Endothelial cell (in vitro differentiated cells): ENCODE measurements at regions not wholly inside any gene's neighbourhood (a gene's known extent, or its start where the extent isn't known, plus 50 kb on each side); places are given as distances from the start of the nearest gene placed in this dataset.

ENCODE experiments used
- DNase-seq: peaks from one replicate; pipeline ENCODE4 v3.0.0; 2021; ENCODE audit warnings: low spot score
- H3K27ac Mint-ChIP-seq: one replicate; pipeline ENCODE4 v1.8.0; 2021; ENCODE audit warnings: mixed read lengths, inconsistent platforms; ENCODE audit not compliant: unreplicated experiment
- H3K27me3 Mint-ChIP-seq: one replicate; pipeline ENCODE4 v1.8.0; 2021; ENCODE audit warnings: mild to moderate bottlenecking, moderate library complexity, mixed read lengths, inconsistent platforms; ENCODE audit not compliant: unreplicated experiment
- H3K36me3 Mint-ChIP-seq: one replicate; pipeline ENCODE4 v1.8.0; 2021; ENCODE audit warnings: mild to moderate bottlenecking, low read depth, mixed read lengths, inconsistent platforms; ENCODE audit not compliant: unreplicated experiment
- H3K4me1 Mint-ChIP-seq: one replicate; pipeline ENCODE4 v1.8.0; 2021; ENCODE audit warnings: mild to moderate bottlenecking, mixed read lengths, inconsistent platforms; ENCODE audit not compliant: unreplicated experiment
- H3K4me3 Mint-ChIP-seq: one replicate; pipeline ENCODE4 v1.8.0; 2021; ENCODE audit warnings: mild to moderate bottlenecking, mixed read lengths, inconsistent platforms; ENCODE audit not compliant: unreplicated experiment
- H3K9me3 Mint-ChIP-seq: one replicate; pipeline ENCODE4 v1.8.0; 2021; ENCODE audit warnings: mixed read lengths, inconsistent platforms; ENCODE audit not compliant: unreplicated experiment
- TF ChIP-seq, protein P1 (sequence below): fragments of 200-600 bp; sonication (generic); IDR thresholded peaks from one replicate; pipeline ENCODE4 v1.5.0; 2021; ENCODE audit warnings: antibody characterized with exemption; ENCODE audit not compliant: unreplicated experiment

GRCh38 chr18:44175891-44176290, 504.8 kb upstream of the SETBP1 start:
- H3K4me1 Mint-ChIP-seq: no peaks in the 10 kb centered on the region

GRCh38 chr18:44178476-44178875, 502.2 kb upstream of the SETBP1 start:
- Mint-ChIP-seq H3K4me3 (no peak overlapping the region), H3K4me1 (no peaks in the 10 kb centered on the region), H3K36me3 (no peaks in the 10 kb centered on the region), H3K27me3 (no peaks in the 10 kb centered on the region), H3K27ac (no peak overlapping the region), H3K9me3 (no peaks in the 10 kb centered on the region)
- TF ChIP-seq, protein P1, sequence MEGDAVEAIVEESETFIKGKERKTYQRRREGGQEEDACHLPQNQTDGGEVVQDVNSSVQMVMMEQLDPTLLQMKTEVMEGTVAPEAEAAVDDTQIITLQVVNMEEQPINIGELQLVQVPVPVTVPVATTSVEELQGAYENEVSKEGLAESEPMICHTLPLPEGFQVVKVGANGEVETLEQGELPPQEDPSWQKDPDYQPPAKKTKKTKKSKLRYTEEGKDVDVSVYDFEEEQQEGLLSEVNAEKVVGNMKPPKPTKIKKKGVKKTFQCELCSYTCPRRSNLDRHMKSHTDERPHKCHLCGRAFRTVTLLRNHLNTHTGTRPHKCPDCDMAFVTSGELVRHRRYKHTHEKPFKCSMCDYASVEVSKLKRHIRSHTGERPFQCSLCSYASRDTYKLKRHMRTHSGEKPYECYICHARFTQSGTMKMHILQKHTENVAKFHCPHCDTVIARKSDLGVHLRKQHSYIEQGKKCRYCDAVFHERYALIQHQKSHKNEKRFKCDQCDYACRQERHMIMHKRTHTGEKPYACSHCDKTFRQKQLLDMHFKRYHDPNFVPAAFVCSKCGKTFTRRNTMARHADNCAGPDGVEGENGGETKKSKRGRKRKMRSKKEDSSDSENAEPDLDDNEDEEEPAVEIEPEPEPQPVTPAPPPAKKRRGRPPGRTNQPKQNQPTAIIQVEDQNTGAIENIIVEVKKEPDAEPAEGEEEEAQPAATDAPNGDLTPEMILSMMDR: no peak
- DNase-seq: no peak

More at GRCh38 chr18:44175891-44176290, 504.8 kb upstream of the SETBP1 start:
- Mint-ChIP-seq H3K36me3 (no peaks in the 10 kb centered on the region), H3K4me3 (no peak overlapping the region), H3K27ac (no peak overlapping the region), H3K9me3 (no peaks in the 10 kb centered on the region), H3K27me3 (no peaks in the 10 kb centered on the region)
- DNase-seq: no peak
- TF ChIP-seq, protein P1: no peak

GRCh38 chr18:44179693-44180092, 501.0 kb upstream of the SETBP1 start:
- DNase-seq: no peak
- TF ChIP-seq, protein P1: no peak
- Mint-ChIP-seq H3K36me3 (no peaks in the 10 kb centered on the region), H3K9me3 (no peaks in the 10 kb centered on the region), H3K27ac (no peak overlapping the region), H3K27me3 (no peaks in the 10 kb centered on the region), H3K4me1 (no peaks in the 10 kb centered on the region), H3K4me3 (no peak overlapping the region)

DNA sequence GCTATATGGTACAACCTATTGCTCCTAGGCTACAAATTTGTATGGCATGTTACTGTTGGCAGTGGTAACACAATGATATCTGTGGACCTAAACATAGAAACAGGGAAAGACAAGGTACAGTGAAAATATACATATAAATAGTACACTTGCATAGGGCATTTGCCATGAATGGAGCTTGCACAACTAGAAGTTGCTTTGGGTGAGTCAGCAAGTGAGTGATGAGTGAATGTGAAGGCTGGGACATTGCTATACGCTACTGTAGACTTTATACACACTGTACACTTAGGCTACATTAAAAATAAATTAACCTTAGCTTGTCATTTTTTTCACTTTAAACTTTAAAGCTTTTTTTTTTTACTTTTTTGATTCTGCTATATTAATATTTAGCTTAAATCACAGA, 500.0 kb upstream of the SETBP1 start:
- Mint-ChIP-seq H3K4me1 (no peaks in the 10 kb centered on the region), H3K4me3 (no peak overlapping the region), H3K27me3 (no peaks in the 10 kb centered on the region), H3K27ac (no peak overlapping the region), H3K36me3 (no peaks in the 10 kb centered on the region), H3K9me3 (no peaks in the 10 kb centered on the region)
- DNase-seq: no peak
- TF ChIP-seq, protein P1: no peak

DNA sequence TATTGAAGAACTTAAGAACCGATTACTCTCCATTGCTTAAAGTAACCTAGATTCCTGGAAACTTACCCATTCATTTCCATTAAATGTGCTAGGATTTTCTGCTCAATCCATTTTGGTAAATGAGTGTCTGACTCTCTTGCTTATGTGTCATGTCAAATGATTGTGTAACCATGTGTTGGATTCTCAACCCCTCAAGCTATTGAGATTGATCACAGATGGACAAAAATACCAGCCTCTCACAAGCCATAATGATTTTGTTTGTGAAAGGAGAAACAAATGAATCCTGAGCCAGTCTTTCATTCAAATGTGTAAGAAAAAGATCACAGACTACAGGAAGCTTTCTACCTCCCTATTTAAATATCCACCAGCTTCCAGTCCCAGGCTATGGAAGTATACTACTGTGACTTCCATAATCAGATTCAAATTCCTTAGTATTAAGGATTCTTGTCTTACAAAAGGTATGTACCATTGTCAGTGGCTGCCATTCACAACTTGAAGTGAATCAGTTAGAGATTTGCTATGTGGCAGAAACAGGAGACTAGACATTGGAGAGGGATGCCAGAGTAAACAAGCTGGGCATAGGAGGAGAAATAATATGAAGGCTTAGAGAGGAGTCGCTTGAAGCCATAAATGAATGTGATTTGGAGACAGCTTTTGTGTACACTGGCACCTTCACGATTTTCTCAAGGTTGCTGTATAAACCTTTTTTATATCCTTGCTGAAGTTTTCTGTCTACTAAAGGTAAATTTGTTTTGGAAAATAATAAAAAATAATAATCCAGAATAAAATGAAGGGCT, 498.5 kb upstream of the SETBP1 start:
- H3K9me3 Mint-ChIP-seq: no peaks in the 10 kb centered on the region
- TF ChIP-seq, protein P1: no peak
- no peaks in the 10 kb centered on the region for H3K4me1 Mint-ChIP-seq
- H3K4me3 Mint-ChIP-seq: no peak overlapping the region
- H3K27ac Mint-ChIP-seq: no peak overlapping the region
- no peaks in the 10 kb centered on the region for H3K36me3 Mint-ChIP-seq
- no peak for DNase-seq
- H3K27me3 Mint-ChIP-seq: no peaks in the 10 kb centered on the region
